EH (cell line): ENCODE measurements at regions not wholly inside any gene's neighbourhood (a gene's known extent, or its start where the extent isn't known, plus 50 kb on each side); places are given as distances from the start of the nearest gene placed in this dataset.
"Not testable (repeated sequence)": the region's sequence is repeated elsewhere in the genome, so short reads cannot be mapped to it uniquely, and the experiment has no call there.

Source experiments
- DNase-seq: peaks from one replicate; pipeline ENCODE4 v3.0.0-alpha.2; 2015; ENCODE audit warnings: low read depth

DNA sequence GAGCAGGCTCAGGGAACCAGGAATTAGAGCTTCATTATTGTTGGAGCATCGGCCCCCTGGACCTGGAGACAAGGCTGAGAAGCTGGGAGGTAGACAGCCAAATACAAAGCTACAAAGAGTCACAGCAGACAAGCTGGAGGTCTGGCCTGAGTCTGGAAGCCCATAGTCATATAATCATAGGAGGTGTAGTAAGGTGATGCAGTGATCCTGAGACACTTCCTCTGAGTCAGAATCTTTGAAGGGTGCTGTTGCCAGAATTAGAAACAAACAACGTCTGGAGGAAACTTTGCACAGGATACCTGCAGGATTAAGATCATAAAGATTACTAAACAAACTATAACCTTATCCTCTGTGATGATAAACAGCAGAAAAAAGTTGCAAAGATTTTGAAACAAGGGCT, 213.8 kb downstream of the DSC3 start:
- DNase-seq: no peak

DNA sequence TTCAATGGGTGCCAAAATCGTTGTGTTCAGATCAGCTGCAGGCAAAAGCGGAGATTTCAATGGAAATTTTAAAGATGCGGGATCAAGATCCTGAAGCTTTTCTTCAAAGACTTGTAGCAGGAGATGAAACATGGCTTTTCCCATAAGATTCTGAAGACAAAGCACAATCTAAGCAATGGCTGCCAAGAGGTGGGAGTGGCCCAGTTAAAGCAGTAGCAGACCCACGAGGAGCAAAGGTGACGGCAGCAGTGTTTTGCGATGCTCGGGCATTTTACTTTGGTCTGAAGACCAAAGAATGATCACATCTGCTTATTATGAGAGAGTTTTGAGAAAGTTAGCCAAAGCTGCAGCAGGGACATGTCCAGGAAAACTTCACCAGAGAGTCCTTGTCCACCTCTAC, 222.9 kb downstream of the DSC3 start:
- DNase-seq: no peak

DNA sequence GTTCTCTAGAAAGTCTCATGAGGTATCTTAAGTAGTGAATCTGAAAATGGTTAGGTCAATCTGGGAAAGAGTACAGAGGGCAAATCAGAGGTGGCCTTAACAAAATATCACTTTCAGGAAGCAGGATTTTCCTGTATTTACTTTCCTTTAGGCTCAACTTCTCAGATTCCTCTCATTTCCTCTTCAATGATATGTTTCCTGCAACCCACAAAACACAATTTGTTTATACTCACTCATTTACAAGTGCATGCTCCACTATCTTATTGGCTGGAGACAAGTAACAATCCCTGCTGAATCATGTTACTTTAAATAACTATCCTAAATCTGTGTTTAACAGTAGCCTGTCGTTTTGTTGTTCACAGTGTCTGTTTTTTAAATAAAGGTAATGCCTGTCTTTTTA, 228.1 kb downstream of the DSC3 start:
- no peak for DNase-seq

DNA sequence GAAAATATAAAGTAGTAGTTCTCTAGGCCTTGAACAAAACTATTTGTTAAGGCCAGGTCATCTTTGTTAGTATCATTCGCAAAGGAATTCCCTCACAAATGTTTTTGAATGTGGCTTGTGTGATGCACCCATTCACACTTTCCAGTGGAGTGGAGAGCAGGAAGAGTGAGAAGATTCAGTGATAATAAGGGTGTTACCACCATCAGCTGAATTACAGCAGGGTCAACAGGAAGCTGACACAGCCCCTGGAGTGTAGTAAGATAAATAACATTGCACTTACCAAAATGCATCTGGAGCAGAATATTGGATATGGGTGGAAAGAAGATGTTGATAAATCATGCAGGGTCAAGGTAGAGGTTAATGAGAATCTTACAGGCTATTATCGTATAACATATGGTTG, 231.0 kb downstream of the DSC3 start:
- DNase-seq: no peak

DNA sequence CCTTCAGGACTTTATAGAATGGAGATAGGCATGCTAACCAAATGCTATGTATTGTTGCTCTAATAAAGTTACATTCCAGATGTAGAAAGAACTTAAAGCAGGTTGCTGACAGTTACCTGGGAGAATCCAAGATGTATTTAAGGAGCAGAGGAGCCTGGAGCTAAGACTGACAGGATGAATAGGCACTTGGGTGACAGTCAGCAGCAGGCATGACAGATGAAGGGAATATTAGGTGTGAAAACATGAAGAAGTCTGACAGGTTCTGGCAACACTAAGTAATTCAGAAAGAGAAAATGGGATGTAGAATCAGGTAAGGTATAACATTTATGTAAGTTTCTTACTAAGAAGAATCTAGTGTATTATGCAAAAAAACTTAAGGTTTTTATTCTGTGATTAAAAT, 232.0 kb downstream of the DSC3 start:
- no peak for DNase-seq

DNA sequence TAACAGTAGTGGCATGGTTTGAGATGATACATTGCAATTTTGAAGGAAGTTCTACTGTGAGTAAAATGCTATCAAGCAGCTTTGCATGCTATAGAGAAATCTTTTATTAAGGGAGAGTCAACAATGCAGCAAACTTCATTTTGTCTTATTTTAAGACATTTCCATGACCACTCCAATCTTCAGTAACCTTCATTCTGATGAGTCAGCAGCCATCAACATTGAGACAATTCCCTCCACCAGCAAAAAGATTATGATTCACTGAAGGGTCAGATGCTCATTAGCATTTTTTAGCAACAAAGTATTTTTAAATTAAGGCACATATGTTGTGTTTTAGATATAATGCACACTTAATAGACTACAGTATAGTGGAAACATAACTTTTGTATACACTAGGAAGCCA, 235.7 kb downstream of the DSC3 start:
- no peak for DNase-seq

DNA sequence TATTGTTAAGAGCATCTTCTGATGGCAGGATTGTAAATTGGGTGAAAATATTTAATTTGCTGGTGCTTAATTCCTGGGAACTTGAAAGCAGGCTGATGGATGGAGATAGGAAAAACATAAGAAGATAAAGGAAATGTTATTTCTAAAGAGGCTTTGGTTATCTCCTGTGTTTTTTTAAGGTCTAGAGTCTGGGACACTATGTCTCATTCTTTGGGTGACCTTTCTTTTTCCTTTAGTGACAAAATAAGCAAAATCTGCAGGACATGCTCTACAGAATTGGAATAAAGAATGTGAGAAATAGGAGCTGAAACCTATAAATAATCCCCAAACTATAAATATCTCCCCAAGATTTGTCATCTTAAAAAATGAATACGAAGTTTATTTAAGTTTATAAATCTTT, 241.7 kb downstream of the DSC3 start:
- no peak for DNase-seq

DNA sequence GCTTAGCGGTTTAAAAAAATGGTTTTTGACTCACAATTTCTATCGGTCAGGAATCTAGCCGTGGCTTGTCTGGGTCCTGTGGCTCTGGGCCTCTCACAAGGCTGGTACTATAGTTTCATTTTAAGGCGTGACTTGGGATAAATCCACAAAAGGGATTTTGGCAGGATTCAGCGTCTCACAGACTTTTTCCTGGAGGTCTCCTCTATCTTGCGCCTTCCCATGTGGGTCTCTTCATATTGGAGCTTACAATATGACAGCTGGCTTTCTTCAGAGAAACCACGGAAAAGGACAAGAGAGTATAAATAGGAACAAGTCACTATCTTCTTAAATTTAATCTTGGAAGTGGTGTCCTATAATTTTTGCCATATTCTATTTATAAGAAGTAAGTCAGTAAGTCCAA, 250.5 kb downstream of the DSC3 start:
- no peak for DNase-seq

DNA sequence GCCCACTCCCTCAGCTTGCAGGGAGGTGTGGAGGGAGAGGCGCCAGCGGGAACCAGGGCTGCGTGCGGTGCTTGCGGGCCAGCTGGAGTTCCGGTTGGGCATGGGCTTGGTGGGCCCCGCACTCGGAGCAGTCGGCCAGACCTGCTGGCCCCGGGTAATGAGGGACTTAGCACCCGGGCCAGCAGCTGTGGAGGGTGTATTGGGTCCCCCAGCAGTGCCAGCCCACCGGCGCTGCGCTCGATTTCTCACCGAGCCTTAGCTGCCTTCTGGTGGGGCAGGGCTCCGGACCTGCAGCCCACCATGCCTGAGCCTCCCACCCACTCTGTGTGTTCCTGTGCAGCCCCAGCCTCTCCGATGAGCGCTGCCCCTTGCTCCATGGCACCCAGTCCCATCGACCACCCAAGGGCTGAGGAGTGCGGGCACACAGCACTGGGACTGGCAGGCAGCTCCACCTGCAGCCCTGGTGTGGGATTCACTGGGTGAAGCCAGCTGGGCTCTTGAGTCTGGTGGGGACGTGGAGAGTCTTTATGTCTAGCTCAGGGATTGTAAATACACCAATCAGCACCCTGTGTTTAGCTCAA, 254.0 kb downstream of the DSC3 start:
- DNase-seq: not testable (repeated sequence)

DNA sequence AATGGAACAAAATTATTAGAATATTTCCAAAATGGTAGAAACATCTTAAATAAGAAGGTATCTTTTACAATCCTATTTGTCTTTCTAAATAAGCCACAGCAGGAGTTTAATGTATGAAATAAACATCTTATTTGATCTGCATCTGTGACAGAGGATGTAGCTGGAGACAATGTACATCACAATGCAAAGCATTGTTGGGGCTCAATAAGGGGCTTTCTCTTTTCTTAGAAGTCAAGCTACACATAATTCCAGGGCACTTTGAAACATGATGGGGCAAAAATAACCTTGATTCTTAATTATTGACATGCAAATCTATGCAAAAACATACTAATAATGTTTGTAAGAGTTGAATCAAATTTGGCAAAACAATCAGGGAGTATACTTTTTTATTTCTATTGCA, 255.1 kb downstream of the DSC3 start:
- no peak for DNase-seq

DNA sequence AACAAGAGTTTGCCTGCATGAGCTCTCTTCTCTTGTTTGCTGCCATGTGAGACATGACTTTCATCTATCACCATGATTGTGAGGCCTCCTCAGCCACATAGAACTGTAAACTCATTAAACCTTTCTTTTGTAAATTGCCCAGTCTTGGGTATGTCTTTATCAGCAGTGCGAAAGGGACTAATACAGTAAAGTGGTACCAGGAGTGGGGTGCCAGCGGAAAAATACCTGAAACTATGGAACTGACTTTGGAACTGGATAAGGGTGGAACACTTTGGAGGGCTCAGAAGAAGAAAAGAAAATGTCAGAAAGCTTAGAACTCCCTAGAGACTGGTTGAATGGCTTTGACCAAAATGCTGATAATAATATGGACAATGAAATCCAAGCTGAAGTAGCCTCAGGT, 260.9 kb downstream of the DSC3 start:
- no peak for DNase-seq

DNA sequence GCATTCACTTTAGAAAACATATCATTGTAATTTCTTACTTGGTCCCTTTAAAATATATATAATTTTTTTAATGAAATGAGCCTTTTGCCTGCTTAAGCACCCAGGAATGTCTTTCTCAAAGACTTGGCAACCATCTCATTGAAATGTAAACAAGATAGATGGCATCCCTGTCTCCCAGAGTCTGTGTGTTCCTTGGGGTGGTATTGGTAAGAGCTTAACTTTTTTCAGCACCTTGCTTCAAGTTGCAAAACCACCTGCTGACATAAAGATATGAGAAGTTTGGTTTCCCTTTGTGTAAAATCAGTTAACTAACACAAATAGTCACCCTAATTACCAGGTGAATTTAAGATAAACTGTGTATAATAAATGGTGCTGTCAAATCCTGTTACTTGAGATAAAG, 266.9 kb downstream of the DSC3 start:
- DNase-seq: no peak

DNA sequence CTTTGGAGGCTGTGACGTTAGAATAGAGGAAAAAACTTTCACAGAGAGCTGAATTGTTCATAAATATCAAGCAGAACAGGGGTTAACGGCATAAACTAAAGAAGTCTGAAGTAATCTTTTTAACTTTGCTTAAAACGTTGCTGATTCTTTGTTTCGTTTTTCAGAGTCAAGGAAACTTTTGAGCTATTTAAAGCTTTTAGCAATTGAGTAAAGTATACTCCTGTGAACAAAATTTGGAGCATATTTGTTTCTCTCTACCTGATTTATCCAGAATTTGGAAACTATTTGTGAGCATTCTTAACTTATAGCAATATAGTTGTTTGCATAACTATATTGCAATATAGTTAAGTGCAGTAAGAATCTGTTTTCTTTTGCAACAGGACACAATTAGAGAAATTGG, 270.4 kb downstream of the DSC3 start:
- DNase-seq: not testable (repeated sequence)

DNA sequence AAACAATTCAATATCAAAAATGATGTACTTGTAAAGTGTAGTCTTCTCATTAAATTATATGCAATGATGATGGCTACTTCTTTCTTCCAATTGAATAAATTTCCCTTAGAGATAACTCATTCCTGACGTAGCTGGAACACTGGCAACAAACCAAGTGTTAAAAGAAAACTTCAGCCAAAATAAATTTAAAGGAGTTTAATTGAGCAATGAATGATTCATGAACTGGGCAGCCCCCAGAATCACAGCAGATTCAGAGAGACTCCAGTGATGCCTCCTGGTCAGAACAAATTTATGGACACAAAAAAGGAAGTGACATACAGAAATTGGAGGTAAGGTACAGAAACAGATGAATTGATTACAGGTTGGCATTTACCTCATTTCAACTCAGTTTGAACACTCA, 276.5 kb downstream of the DSC3 start:
- DNase-seq: no peak

DNA sequence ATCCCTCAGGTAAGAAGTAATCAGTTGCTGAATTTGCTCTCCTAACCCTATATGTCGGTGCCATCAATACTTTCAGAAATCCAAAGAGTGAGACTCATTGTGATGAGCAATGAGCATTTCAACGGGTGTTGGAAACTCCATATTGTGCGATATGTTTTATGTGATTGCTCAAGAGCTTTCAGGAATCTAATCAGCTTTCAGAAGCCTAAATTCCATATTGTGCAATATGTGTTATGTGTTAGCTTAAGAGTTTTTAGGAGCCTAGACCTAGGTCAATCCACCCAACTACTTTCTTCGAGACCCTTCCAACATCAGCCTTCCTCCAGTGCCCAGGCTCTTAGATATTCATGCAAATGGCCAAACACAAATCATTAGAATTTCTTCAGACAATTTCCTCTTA, 277.3 kb downstream of the DSC3 start:
- DNase-seq: no peak

DNA sequence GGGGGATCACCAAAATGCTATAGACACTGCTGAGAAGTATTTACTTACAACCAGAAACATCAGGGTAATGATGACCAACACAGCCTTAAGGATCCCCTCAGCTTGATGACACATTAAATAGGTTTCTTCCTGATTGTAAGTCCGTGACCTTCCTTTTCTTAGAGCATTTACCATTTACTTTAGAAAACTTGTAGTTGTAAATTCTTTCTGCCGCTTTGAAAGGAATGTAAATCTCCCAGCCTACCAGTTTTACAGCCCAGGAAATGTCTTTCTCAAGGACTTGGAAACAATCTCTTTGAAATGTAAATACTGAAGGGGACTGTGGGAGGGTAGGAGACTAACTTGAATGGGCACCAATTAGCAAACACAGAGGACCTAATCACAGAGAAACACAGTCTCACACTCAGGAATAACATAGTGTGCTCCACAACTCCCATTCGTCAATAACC, 278.6 kb downstream of the DSC3 start:
- DNase-seq: no peak

DNA sequence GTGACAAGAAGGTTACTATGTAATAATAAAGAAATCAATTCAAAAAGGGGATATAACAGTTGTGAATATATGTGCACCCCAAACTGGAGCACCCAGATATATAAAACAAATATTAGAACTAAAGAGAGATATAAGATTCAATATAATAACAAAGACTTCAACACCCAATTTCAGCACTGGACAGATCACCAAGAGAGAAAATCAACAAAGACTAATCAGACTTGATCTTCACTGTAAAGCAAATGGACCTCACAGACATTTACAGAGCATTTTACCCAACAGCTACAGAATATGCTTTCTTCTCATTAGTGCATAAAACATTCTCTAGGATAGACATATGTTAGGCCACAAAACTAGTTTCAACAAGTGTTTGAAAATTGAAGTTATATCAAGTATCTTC, 287.7 kb downstream of the DSC3 start:
- no peak for DNase-seq

DNA sequence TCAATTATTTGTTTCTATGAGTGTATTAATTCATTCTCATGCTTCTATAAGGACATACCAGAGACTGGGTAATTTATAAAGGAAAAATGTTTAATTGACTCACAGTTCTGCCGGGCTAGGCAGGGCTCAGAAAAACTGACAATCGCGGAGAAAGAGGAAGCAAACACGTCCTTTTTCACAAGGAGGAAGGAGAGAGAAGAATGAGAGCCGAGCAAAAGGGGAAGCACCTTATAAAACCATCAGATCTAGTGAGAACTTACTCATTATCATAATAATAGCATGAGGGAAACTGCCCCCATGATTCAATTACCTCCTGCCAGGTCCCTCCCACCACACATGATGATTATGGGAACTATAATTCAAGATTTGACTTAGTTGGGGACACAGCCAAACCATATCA, 294.0 kb downstream of the DSC3 start:
- no peak for DNase-seq

DNA sequence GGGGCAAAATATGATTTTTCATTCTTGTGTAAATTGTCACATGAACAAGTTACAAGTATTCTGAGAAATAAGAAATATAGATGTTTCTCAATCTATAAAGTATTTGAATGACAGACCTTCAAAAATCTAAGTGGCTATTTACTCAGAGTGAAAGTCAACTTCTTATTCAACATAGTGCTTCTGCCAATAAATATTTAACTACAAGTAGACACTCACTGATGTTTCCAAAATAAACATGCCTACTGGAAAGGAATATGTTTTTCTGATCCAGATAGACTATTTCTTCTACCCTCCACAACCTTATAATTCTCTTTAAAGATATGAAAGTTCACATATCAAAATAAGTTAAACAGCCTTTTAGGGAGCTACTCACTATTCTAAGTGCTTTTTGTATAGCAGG, 296.3 kb downstream of the DSC3 start:
- no peak for DNase-seq

DNA sequence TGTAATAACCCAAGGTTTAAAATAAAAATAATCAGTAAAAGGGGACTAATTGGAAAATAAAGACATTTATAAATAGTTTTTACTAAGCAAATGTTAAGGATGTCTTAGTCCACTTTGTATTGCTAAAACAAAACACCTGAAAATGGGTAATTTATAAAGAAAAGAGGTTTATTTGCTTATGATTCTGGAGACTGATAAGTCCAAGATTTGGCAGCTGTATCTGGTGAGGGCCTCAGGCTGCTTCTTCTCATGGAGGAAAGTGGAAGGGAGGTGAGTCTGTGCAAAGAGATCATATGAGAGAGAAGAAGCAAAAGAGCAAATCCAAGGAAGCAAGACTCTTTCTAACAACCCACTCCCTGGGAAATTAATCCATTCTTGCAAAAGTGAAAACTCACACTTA, 299.5 kb downstream of the DSC3 start:
- DNase-seq: no peak

DNA sequence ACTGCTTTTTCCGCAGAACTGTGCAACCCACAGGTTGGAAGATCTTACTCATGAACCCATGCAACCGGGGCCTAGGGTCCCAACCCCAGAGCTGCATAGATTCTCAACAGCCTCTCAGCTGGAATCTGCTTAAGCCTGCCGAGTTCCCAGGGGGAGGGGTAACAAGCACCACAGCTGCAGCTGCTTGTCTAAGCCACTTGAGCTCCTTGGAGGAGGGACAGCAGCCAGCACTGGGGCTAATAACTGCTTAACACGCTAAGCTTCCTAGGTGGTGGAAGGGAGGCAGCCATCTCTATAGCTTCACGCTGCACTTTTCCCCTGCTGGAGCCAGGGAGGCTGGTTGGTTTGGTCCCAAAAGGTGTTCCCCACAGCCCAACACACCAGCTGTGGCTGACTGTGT, 311.6 kb downstream of the DSC3 start:
- DNase-seq: no peak

DNA sequence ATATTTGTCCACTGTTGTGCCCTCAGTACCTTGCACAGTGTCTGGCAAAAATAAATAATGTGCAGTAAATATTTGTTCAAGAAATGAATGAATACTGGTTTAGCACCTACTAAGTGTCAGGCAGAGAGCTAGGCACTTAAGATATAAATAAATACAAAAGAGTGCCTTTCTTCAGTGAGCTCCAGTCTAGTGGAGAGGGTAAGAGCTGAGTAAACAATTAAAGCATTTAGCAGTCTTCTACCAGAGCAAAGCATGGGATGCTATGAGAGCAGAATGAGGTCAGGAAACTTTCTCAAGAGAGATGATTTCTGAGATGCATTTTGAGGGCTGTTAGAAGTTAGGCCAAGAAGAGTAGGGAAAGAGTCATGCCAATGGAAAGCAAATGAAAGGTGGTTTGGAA, 314.7 kb downstream of the DSC3 start:
- no peak for DNase-seq

DNA sequence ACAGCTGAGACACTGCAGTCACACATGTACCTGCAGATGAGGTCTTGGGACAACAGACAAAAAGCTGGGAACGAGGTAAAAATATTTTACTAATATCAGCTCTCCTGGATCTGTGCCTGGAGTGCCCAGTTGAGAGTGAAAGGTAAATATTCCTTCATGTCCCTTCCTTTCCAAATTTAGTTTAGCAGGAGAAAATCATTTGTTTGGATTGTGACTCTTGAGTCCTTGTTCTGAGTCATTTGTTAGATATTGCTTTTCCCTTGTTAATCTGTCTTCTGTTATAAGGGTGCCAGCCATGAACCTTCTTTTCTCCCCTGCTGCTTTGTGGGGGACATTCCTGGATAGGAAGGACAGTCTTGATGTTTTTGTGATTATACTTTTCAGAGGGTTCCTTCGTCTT, 329.2 kb downstream of the DSC3 start:
- no peak for DNase-seq

DNA sequence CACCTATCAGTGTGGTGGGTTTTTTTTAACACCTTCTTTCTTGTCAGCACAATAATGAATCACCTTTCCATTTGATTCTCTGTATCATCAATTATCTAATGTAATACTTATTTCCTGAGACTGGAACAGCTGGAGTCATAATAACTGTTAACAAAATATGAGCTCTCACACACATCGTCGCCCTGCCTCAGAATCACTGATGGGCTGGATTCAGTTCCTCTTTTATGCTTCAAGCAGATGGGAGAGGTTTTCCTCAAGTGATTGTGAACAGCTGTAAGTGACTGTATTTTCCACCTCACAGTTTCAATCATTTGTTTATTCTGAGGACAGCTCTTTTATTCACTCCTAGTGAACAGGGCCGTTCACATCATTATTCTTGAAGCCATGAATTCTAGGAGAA, 330.2 kb downstream of the DSC3 start:
- DNase-seq: no peak

DNA sequence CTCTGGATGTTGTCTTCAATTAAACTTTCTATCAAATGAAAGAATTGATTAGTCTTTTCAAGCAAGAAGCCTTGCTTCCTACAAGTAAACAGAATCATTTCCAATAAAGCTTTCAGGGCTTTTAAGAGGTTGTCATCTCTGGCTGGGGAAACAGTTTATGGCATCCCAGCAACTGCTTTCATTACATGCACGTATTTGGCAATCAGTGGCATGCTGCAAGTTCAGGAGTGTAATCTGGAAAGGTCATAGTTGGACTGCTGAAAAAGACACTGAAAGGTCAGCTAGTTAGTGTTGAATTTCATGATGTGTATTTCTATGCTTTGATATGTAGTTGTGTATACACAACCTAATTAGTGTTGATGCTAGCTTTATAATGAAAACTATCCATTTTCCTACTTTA, 332.9 kb downstream of the DSC3 start:
- DNase-seq: no peak
